Activated T-helper 2 cell treated with anti-CD3 and anti-CD28 coated beads, Interferon-gamma antibody, Interleukin-2, Interleukin-4, amounts not matched to agents 10 μg/mL and 5 μg/mL and 100 μg/mL, durations not matched to agents 14 hours and 24 hours and 36 hours (primary cell): ENCODE measurements at regions not wholly inside any gene's neighbourhood (a gene's known extent, or its start where the extent isn't known, plus 50 kb on each side); places are given as distances from the start of the nearest gene placed in this dataset.
"Not testable (repeated sequence)": the region's sequence is repeated elsewhere in the genome, so short reads cannot be mapped to it uniquely, and the experiment has no call there.

Experiments
- DNase-seq: peaks from one replicate; pipeline ENCODE4 v3.0.0; 2021; ENCODE audit warnings: low spot score
- H3K27ac Mint-ChIP-seq: one replicate; pipeline ENCODE4 v1.8.0; 2021; ENCODE audit warnings: mixed read lengths
- H3K27me3 Mint-ChIP-seq: one replicate; pipeline ENCODE4 v1.8.0; 2021; ENCODE audit warnings: low read depth, mixed read lengths
- H3K36me3 Mint-ChIP-seq: one replicate; pipeline ENCODE4 v1.8.0; 2021; ENCODE audit warnings: low read depth, mixed read lengths
- H3K4me1 Mint-ChIP-seq: one replicate; pipeline ENCODE4 v1.8.0; 2021; ENCODE audit warnings: low read depth, mixed read lengths
- H3K4me3 Mint-ChIP-seq: one replicate; pipeline ENCODE4 v1.8.0; 2021; ENCODE audit warnings: low read depth, mild to moderate bottlenecking, moderate library complexity, mixed read lengths
- H3K9me3 Mint-ChIP-seq: one replicate; pipeline ENCODE4 v1.8.0; 2021; ENCODE audit warnings: mixed read lengths
- intact Hi-C: fragments of 100-400 bp; cut with micrococcal nuclease; formaldehyde crosslinking; loops from one replicate; pipeline ENCODE4 v1.15.1; 2023

GRCh38 chr5:174980952-174981351 is 256.6 kb downstream of the MSX2 start:
- Mint-ChIP-seq H3K36me3 (no peaks in the 10 kb centered on the region), H3K9me3 (no peaks in the 10 kb centered on the region), H3K27me3 (no peaks in the 10 kb centered on the region), H3K4me3 (no peak overlapping the region), H3K27ac (no peak overlapping the region), H3K4me1 (no peaks in the 10 kb centered on the region)
- no peak for DNase-seq
- intact Hi-C loops = no loop called here

- H3K9me3 Mint-ChIP-seq = peaks cover under 1% of the 10 kb centered on the region
- no peak overlapping the region for H3K27ac Mint-ChIP-seq
- no peaks in the 10 kb centered on the region for H3K36me3 Mint-ChIP-seq
- H3K27me3 Mint-ChIP-seq = no peaks in the 10 kb centered on the region
- intact Hi-C loops = no loop called here
- no peaks in the 10 kb centered on the region for H3K4me1 Mint-ChIP-seq
- no peak overlapping the region for H3K4me3 Mint-ChIP-seq
- DNase-seq = no peak
Measured at GRCh38 chr5:174972291-174972690, 247.9 kb downstream of the MSX2 start.

DNA sequence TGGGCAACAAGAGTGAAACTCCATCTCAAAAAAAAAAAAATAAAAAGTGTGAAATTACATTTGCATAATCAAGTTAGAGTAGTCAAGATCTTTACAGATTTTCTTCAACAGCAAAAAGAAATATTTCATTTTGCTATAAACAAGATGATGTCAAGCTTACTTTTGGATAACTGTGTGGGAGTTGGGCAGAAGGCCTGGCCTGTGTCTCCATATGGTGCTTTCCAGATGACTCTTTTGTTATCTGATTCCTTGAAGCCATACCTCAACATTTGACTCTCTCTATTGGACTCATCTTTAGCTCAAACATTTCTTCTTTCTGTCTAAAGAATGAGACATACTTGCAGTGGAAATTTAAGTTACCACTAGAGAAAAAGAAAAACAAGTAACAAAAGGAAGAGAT is 246.8 kb downstream of the MSX2 start:
- H3K4me3 Mint-ChIP-seq = no peak overlapping the region
- no peaks in the 10 kb centered on the region for H3K36me3 Mint-ChIP-seq
- H3K27me3 Mint-ChIP-seq = no peaks in the 10 kb centered on the region
- no peak overlapping the region for H3K27ac Mint-ChIP-seq
- DNase-seq = no peak
- H3K9me3 Mint-ChIP-seq = peaks cover 11% of the 10 kb centered on the region
- H3K4me1 Mint-ChIP-seq = no peaks in the 10 kb centered on the region
- intact Hi-C loops = no loop called here

DNA sequence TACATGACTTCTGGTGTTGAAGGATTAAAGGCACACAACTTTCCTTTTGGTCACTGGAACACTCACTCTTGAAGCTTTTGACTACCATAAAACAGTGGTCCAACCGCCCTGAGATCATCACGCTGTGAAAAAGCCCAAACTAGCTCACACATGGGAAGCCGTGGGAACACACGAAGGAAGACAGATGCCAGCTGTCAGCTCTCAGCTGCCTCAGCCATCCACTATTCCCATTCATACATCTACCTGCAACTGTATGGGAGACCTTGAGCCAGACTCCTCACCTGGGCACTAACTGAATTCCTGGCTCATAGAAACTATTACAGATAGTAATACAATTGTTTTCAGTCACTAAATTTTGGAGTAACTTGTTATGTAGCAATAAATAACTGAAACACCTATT is 246.1 kb downstream of the MSX2 start:
- Mint-ChIP-seq H3K36me3 (no peaks in the 10 kb centered on the region), H3K27me3 (no peaks in the 10 kb centered on the region), H3K4me1 (no peaks in the 10 kb centered on the region), H3K9me3 (peaks cover 17% of the 10 kb centered on the region), H3K27ac (no peak overlapping the region), H3K4me3 (no peak overlapping the region)
- DNase-seq = no peak
- intact Hi-C loops = no loop called here

DNA sequence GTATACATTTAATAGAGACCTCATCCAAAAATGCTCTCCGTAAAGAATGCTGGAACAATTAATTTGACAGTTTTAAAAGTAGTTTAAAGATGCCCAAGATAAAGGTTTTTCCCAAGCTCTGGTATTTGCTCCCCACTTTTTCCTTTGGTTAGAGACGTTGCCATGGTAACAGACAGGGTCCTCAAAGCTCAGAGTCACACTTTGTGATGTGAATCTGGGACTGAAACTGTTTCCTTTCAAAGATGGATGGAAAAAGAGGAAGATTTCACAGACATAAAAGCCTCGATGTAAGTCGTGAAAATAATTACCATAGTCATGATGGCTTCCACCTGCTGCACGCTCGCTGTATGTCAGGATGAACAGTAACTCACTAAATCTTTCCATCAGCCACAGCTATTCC is 229.5 kb downstream of the MSX2 start:
- Mint-ChIP-seq H3K4me1 (no peaks in the 10 kb centered on the region), H3K9me3 (no peaks in the 10 kb centered on the region), H3K27ac (no peak overlapping the region), H3K36me3 (no peaks in the 10 kb centered on the region), H3K27me3 (no peaks in the 10 kb centered on the region), H3K4me3 (no peak overlapping the region)
- intact Hi-C loops = loop anchor here (5.0 kb wide), 1 partner anchor 503 kb away; no protein-coding TSS in a partner anchor
- DNase-seq = no peak

DNA sequence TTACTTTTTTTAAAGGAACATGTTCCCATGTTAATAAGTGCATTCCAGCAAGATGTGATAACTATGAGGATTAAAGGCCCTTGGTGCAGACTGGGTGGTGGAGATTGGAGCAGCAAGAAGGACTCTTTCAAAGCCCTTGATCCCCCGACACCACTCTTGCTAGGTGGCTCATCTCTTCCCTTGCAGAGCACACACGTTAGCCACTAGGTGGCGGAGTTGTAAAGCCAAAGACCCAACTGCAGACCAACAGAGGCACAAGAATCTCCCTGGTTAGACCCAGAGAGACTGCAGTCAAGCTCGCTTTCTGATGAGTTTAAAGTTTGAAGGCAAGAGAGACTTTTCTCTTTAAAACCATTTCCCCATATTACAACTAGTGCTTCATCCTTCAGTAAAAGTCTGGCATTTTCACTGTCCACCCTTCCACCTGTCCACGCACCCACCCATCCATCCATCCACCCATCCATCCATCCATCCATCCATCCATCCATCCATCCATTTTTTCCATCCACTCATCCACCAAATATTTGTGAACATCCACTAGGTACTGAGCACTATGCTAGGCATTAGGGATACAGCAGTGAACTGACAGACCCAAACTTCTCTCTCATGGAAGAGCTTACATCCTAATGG is 226.9 kb downstream of the MSX2 start:
- intact Hi-C loops = loop anchor here (1.0 to 5.0 kb wide), 2 partner anchors 493 to 506 kb away; partner anchors contain the start of gene DRD1
- H3K27me3 Mint-ChIP-seq = no peaks in the 10 kb centered on the region
- no peaks in the 10 kb centered on the region for H3K36me3 Mint-ChIP-seq
- DNase-seq = peak; percentile 24
- no peak overlapping the region for H3K4me3 Mint-ChIP-seq
- H3K9me3 Mint-ChIP-seq = no peaks in the 10 kb centered on the region
- no peaks in the 10 kb centered on the region for H3K4me1 Mint-ChIP-seq
- no peak overlapping the region for H3K27ac Mint-ChIP-seq

DNA sequence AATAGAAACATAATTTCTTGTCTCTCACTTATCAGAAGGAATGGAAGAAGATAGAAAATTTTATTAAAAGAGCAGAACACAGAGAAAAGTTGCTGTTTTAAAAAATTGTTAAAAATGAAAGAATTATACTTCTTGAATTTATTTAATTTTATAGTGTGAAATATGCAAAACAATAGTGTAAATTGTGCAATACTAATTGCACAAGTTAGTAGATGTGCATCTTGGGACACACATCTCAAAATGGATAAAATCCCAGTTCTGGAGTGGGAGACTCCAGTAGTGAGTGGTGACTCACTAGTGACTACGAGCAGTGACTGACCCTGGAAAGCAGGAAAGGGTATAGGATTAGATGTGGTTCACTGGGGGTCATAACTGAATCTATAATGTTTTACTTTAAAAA is 223.2 kb downstream of the MSX2 start:
- no peaks in the 10 kb centered on the region for H3K4me1 Mint-ChIP-seq
- intact Hi-C loops = no loop called here
- H3K4me3 Mint-ChIP-seq = no peak overlapping the region
- H3K27me3 Mint-ChIP-seq = peaks cover 6% of the 10 kb centered on the region
- no peaks in the 10 kb centered on the region for H3K36me3 Mint-ChIP-seq
- H3K9me3 Mint-ChIP-seq = no peaks in the 10 kb centered on the region
- no peak overlapping the region for H3K27ac Mint-ChIP-seq
- no peak for DNase-seq

- no peak for DNase-seq
- intact Hi-C loops = no loop called here
- Mint-ChIP-seq H3K9me3 (no peaks in the 10 kb centered on the region), H3K27ac (no peak overlapping the region), H3K4me1 (no peaks in the 10 kb centered on the region), H3K27me3 (peaks cover 6% of the 10 kb centered on the region), H3K36me3 (no peaks in the 10 kb centered on the region), H3K4me3 (no peak overlapping the region)
Measured at GRCh38 chr5:174945853-174946252, 221.5 kb downstream of the MSX2 start.

GRCh38 chr5:174943785-174944184 is 219.4 kb downstream of the MSX2 start:
- Mint-ChIP-seq H3K27ac (no peak overlapping the region), H3K4me3 (no peak overlapping the region), H3K27me3 (peaks cover 6% of the 10 kb centered on the region), H3K4me1 (no peaks in the 10 kb centered on the region), H3K36me3 (no peaks in the 10 kb centered on the region), H3K9me3 (no peaks in the 10 kb centered on the region)
- intact Hi-C loops = no loop called here
- DNase-seq = no peak

DNA sequence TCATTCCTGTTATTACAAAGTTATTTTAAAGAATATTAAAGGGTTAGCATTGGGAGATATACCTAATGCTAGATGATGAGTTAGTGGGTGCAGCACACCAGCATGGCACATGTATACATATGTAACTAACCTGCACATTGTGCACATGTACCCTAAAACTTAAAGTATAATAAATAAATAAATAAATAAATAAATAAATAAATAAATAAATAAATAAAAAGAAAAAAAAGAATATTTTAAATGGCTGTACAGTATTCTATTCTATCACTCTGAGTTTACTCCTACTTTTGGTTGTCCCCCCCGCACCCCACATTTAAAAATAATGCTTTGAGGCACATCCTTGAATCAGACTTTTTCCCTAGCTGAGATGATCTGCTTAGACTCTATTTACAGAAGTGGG is 218.6 kb downstream of the MSX2 start:
- H3K27me3 Mint-ChIP-seq, intact Hi-C loops, H3K27ac Mint-ChIP-seq, H3K4me3 Mint-ChIP-seq, H3K36me3 Mint-ChIP-seq, DNase-seq, H3K4me1 Mint-ChIP-seq, H3K9me3 Mint-ChIP-seq: not testable (repeated sequence)

DNA sequence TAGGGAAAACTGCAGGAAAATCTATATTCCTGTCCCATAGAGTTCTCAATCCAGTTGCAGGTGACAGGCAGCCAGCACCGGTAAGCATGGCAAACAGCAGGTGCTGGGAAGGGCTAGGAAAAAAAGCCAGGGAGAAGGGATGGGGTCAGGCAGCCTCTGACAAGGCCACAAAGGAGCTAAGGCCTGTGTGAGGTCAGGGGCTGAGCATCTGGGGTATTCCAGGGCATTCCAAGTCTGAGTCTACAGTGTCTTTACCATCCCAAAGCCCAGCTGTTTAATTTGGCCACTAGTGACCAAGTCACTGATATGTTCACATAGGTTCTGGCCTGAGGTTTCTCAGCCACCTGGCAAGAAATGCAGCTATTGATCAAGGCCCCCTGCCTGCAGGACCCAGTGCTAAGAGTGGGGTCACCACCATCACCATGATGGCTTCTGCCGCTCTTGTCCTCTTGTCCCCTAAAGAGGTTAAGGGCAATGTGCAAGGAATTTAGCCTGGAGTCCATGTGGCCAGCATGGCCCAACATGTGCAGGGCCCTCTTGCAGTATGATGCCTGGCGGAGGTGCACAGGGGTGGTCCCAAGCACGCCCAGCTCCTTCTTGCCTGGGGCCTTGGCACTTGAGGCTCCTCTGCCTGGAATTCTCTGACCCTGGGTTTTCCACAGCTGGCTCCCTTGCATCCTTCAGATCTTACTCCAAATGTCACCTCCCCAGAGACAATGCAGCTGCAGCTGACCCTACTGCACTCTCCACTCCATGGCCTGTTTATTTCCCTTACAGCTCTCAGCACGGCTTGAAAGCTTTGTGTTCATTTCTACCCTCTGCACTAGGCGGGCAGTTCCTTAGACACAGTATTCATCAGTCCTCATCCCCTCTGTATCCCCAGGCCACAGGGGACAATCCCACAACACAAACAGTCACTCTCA is 213.1 kb downstream of the MSX2 start:
- Mint-ChIP-seq H3K27ac (no peak overlapping the region), H3K4me1 (no peaks in the 10 kb centered on the region), H3K27me3 (no peaks in the 10 kb centered on the region), H3K9me3 (no peaks in the 10 kb centered on the region), H3K4me3 (no peak overlapping the region), H3K36me3 (no peaks in the 10 kb centered on the region)
- DNase-seq = no peak
- intact Hi-C loops = loop anchor here (2.0 kb wide), 1 partner anchor 27 kb away; no protein-coding TSS in a partner anchor

GRCh38 chr5:174935854-174936474 is 211.6 kb downstream of the MSX2 start:
- no peak overlapping the region for H3K27ac Mint-ChIP-seq
- H3K9me3 Mint-ChIP-seq = no peaks in the 10 kb centered on the region
- no peaks in the 10 kb centered on the region for H3K36me3 Mint-ChIP-seq
- intact Hi-C loops = loop anchor here (2.0 kb wide), 1 partner anchor 25 kb away; no protein-coding TSS in a partner anchor
- H3K4me1 Mint-ChIP-seq = no peaks in the 10 kb centered on the region
- H3K4me3 Mint-ChIP-seq = no peak overlapping the region
- no peaks in the 10 kb centered on the region for H3K27me3 Mint-ChIP-seq
- DNase-seq = no peak

- DNase-seq, intact Hi-C loops, H3K27ac Mint-ChIP-seq, H3K4me1 Mint-ChIP-seq, H3K4me3 Mint-ChIP-seq, H3K27me3 Mint-ChIP-seq, H3K9me3 Mint-ChIP-seq, H3K36me3 Mint-ChIP-seq: not testable (repeated sequence)
Measured at GRCh38 chr5:174931033-174931432, 206.7 kb downstream of the MSX2 start.
